ENCODE measurements at regions not wholly inside any gene's neighbourhood (a gene's known extent, or its start where the extent isn't known, plus 50 kb on each side); places are given as distances from the start of the nearest gene placed in this dataset.
"Not testable (repeated sequence)": the region's sequence is repeated elsewhere in the genome, so short reads cannot be mapped to it uniquely, and the experiment has no call there.

- not testable (repeated sequence) for H4K20me1 ChIP-seq (replicated peaks; ENCODE audit: insufficient read depth); H2AFZ ChIP-seq; H3K36me3 ChIP-seq (ENCODE audit: insufficient read depth); H3K27ac Mint-ChIP-seq; H3K27me3 Mint-ChIP-seq (ENCODE audit: insufficient read depth, low read depth, poor library complexity); H3K4me1 ChIP-seq (ENCODE audit: insufficient read depth); H3K27ac ChIP-seq (ENCODE audit: low read depth); H3K4me3 Mint-ChIP-seq; H3K36me3 Mint-ChIP-seq (ENCODE audit: low read depth); H3K9me2 ChIP-seq (ENCODE audit: insufficient read depth); H3K4me3 ChIP-seq; ATAC-seq; H3K4me2 ChIP-seq; H3F3A ChIP-seq (replicated peaks; ENCODE audit: low read depth); H3K27me3 ChIP-seq (ENCODE audit: insufficient read depth); H3K4me1 Mint-ChIP-seq; H3K79me2 ChIP-seq (replicated peaks; ENCODE audit: insufficient read depth)
- peaks cover 63% of the 10 kb centered on the region for H3K9me3 Mint-ChIP-seq
- DNase-seq (ENCODE audit: low spot score) = peak; percentile 5
Observed at GRCh38 chrY:20648891-20649290, 73.3 kb downstream of the EIF1AY start.

GRCh38 chrY:20651481-20651880 lies 75.9 kb downstream of the EIF1AY start:
- no peaks in the 10 kb centered on the region for H3K27me3 Mint-ChIP-seq (ENCODE audit: insufficient read depth, low read depth, poor library complexity)
- no peaks in the 10 kb centered on the region for H3K4me1 Mint-ChIP-seq
- Histone ChIP-seq H3K36me3 (ENCODE audit: insufficient read depth) (no peaks in the 10 kb centered on the region), H3K9me2 (ENCODE audit: insufficient read depth) (no peaks in the 10 kb centered on the region), H3F3A (replicated peaks; ENCODE audit: low read depth) (no peaks in the 10 kb centered on the region), H3K27me3 (ENCODE audit: insufficient read depth) (no peaks in the 10 kb centered on the region), H3K4me2 (no peak overlapping the region), H3K79me2 (replicated peaks; ENCODE audit: insufficient read depth) (no peaks in the 10 kb centered on the region), H3K4me3 (no peak overlapping the region), H3K27ac (ENCODE audit: low read depth) (no peak overlapping the region), H4K20me1 (replicated peaks; ENCODE audit: insufficient read depth) (no peaks in the 10 kb centered on the region), H2AFZ (no peak overlapping the region), H3K4me1 (ENCODE audit: insufficient read depth) (no peaks in the 10 kb centered on the region)
- no peak for ATAC-seq
- H3K4me3 Mint-ChIP-seq = no peak overlapping the region
- no peaks in the 10 kb centered on the region; the same call in 2 of the 3 replicates for H3K36me3 Mint-ChIP-seq (ENCODE audit: low read depth)
- DNase-seq (ENCODE audit: low spot score) = no peak
- H3K9me3 Mint-ChIP-seq = peaks cover 67% of the 10 kb centered on the region
- no peak overlapping the region for H3K27ac Mint-ChIP-seq
- TF ChIP-seq, protein P1, sequence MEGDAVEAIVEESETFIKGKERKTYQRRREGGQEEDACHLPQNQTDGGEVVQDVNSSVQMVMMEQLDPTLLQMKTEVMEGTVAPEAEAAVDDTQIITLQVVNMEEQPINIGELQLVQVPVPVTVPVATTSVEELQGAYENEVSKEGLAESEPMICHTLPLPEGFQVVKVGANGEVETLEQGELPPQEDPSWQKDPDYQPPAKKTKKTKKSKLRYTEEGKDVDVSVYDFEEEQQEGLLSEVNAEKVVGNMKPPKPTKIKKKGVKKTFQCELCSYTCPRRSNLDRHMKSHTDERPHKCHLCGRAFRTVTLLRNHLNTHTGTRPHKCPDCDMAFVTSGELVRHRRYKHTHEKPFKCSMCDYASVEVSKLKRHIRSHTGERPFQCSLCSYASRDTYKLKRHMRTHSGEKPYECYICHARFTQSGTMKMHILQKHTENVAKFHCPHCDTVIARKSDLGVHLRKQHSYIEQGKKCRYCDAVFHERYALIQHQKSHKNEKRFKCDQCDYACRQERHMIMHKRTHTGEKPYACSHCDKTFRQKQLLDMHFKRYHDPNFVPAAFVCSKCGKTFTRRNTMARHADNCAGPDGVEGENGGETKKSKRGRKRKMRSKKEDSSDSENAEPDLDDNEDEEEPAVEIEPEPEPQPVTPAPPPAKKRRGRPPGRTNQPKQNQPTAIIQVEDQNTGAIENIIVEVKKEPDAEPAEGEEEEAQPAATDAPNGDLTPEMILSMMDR (conservative IDR thresholded peaks at IDR 0.05; ENCODE audit: low read depth in 2 of 2) = no peak
- TF ChIP-seq, protein P2, sequence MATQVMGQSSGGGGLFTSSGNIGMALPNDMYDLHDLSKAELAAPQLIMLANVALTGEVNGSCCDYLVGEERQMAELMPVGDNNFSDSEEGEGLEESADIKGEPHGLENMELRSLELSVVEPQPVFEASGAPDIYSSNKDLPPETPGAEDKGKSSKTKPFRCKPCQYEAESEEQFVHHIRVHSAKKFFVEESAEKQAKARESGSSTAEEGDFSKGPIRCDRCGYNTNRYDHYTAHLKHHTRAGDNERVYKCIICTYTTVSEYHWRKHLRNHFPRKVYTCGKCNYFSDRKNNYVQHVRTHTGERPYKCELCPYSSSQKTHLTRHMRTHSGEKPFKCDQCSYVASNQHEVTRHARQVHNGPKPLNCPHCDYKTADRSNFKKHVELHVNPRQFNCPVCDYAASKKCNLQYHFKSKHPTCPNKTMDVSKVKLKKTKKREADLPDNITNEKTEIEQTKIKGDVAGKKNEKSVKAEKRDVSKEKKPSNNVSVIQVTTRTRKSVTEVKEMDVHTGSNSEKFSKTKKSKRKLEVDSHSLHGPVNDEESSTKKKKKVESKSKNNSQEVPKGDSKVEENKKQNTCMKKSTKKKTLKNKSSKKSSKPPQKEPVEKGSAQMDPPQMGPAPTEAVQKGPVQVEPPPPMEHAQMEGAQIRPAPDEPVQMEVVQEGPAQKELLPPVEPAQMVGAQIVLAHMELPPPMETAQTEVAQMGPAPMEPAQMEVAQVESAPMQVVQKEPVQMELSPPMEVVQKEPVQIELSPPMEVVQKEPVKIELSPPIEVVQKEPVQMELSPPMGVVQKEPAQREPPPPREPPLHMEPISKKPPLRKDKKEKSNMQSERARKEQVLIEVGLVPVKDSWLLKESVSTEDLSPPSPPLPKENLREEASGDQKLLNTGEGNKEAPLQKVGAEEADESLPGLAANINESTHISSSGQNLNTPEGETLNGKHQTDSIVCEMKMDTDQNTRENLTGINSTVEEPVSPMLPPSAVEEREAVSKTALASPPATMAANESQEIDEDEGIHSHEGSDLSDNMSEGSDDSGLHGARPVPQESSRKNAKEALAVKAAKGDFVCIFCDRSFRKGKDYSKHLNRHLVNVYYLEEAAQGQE (IDR thresholded peaks at IDR 0.05; ENCODE audit: unreplicated experiment) = no peak
- TF ChIP-seq NANOG (IDR thresholded peaks at IDR 0.05; ENCODE audit: borderline replicate concordance) = no peak
- TF ChIP-seq JUNB (IDR thresholded peaks at IDR 0.05; ENCODE audit: unreplicated experiment) = no peak
- no peak for TF ChIP-seq POLR2AphosphoS5 (IDR thresholded peaks at IDR 0.05; ENCODE audit: low read depth)
- TF ChIP-seq EZH2 (IDR thresholded peaks at IDR 0.05; ENCODE audit: low read depth, unreplicated experiment) = no peak
- TF ChIP-seq ZNF331 (CRISPR knock-in tag; IDR thresholded peaks at IDR 0.05; ENCODE audit: low read depth) = no peak
- TF ChIP-seq ZNF114 (CRISPR knock-in tag; IDR thresholded peaks at IDR 0.05) = no peak
- TF ChIP-seq ETS1 (IDR thresholded peaks at IDR 0.05) = no peak
